Activated naive CD8-positive, alpha-beta T cell treated with anti-CD3 and anti-CD28 coated beads, Interleukin-2, amount 50 U/mL, for 24 hours (primary cell): ENCODE measurements at regions not wholly inside any gene's neighbourhood (a gene's known extent, or its start where the extent isn't known, plus 50 kb on each side); places are given as distances from the start of the nearest gene placed in this dataset.

ENCODE experiments used
- ATAC-seq: fragments of 150-1000 bp; cut with Tn5 transposase; one replicate; pipeline ENCODE4 v1.10.0; 2021
- DNase-seq: peaks from one replicate; pipeline ENCODE4 v3.0.0; 2021
- H3K27ac Mint-ChIP-seq: one replicate; pipeline ENCODE4 v1.8.0; 2021; ENCODE audit warnings: mild to moderate bottlenecking, mixed read lengths
- H3K27me3 Mint-ChIP-seq: one replicate; pipeline ENCODE4 v1.8.0; 2021; ENCODE audit warnings: mixed read lengths
- H3K36me3 Mint-ChIP-seq: one replicate; pipeline ENCODE4 v1.8.0; 2021; ENCODE audit warnings: low read depth, mixed read lengths
- H3K4me1 Mint-ChIP-seq: one replicate; pipeline ENCODE4 v1.8.0; 2021; ENCODE audit warnings: mixed read lengths
- H3K4me3 Mint-ChIP-seq: one replicate; pipeline ENCODE4 v1.8.0; 2021; ENCODE audit warnings: mild to moderate bottlenecking, moderate library complexity, mixed read lengths
- H3K9me3 Mint-ChIP-seq: one replicate; pipeline ENCODE4 v1.8.0; 2021; ENCODE audit warnings: mixed read lengths

- no peak for DNase-seq
- Mint-ChIP-seq H3K27ac (no peak overlapping the region), H3K27me3 (no peaks in the 10 kb centered on the region), H3K9me3 (no peaks in the 10 kb centered on the region), H3K4me1 (no peaks in the 10 kb centered on the region), H3K36me3 (no peaks in the 10 kb centered on the region), H3K4me3 (no peak overlapping the region)
- ATAC-seq = no peak
These were observed 188.9 kb downstream of the TLE3 start for GRCh38 chr15:69908590-69909420.

- H3K4me1 Mint-ChIP-seq = no peaks in the 10 kb centered on the region
- H3K36me3 Mint-ChIP-seq = no peaks in the 10 kb centered on the region
- H3K9me3 Mint-ChIP-seq = no peaks in the 10 kb centered on the region
These were observed 187.8 kb downstream of the TLE3 start for GRCh38 chr15:69909719-69910444.

GRCh38 chr15:69910514-69910913, 187.2 kb downstream of the TLE3 start:
- H3K27ac Mint-ChIP-seq = no peak overlapping the region
- no peak for DNase-seq
- H3K27me3 Mint-ChIP-seq = peaks cover 2% of the 10 kb centered on the region
- no peaks in the 10 kb centered on the region for H3K4me1 Mint-ChIP-seq
- ATAC-seq = no peak
- no peaks in the 10 kb centered on the region for H3K36me3 Mint-ChIP-seq
- no peaks in the 10 kb centered on the region for H3K9me3 Mint-ChIP-seq
- no peak overlapping the region for H3K4me3 Mint-ChIP-seq

More at GRCh38 chr15:69909719-69910444, 187.8 kb downstream of the TLE3 start:
- DNase-seq (no peak), ATAC-seq (no peak)
- no peak overlapping the region for H3K27ac Mint-ChIP-seq
- no peak overlapping the region for H3K4me3 Mint-ChIP-seq
- no peaks in the 10 kb centered on the region for H3K27me3 Mint-ChIP-seq

GRCh38 chr15:69912116-69912515, 185.6 kb downstream of the TLE3 start:
- no peaks in the 10 kb centered on the region for H3K36me3 Mint-ChIP-seq
- H3K4me1 Mint-ChIP-seq = no peaks in the 10 kb centered on the region
- no peak for DNase-seq
- H3K27ac Mint-ChIP-seq = no peak overlapping the region
- no peak overlapping the region for H3K4me3 Mint-ChIP-seq
- H3K9me3 Mint-ChIP-seq = no peaks in the 10 kb centered on the region
- ATAC-seq = no peak
- H3K27me3 Mint-ChIP-seq = peaks cover 4% of the 10 kb centered on the region

- Mint-ChIP-seq H3K27ac (no peak overlapping the region), H3K9me3 (no peaks in the 10 kb centered on the region), H3K27me3 (peaks cover 4% of the 10 kb centered on the region), H3K4me3 (no peak overlapping the region), H3K36me3 (no peaks in the 10 kb centered on the region), H3K4me1 (no peaks in the 10 kb centered on the region)
- DNase-seq (no peak), ATAC-seq (no peak)
These were observed 183.7 kb downstream of the TLE3 start for GRCh38 chr15:69914040-69914439.

GRCh38 chr15:69914960-69915359, 182.8 kb downstream of the TLE3 start:
- peaks cover 4% of the 10 kb centered on the region for H3K27me3 Mint-ChIP-seq
- no peaks in the 10 kb centered on the region for H3K36me3 Mint-ChIP-seq
- ATAC-seq (no peak), DNase-seq (no peak)
- H3K9me3 Mint-ChIP-seq = no peaks in the 10 kb centered on the region
- no peaks in the 10 kb centered on the region for H3K4me1 Mint-ChIP-seq
- H3K27ac Mint-ChIP-seq = no peak overlapping the region
- no peak overlapping the region for H3K4me3 Mint-ChIP-seq

GRCh38 chr15:69916169-69916785, 181.4 kb downstream of the TLE3 start:
- no peaks in the 10 kb centered on the region for H3K36me3 Mint-ChIP-seq
- no peak overlapping the region for H3K27ac Mint-ChIP-seq
- no peaks in the 10 kb centered on the region for H3K9me3 Mint-ChIP-seq
- no peak overlapping the region for H3K4me3 Mint-ChIP-seq
- no peaks in the 10 kb centered on the region for H3K4me1 Mint-ChIP-seq
- DNase-seq = no peak
- no peak for ATAC-seq
- peaks cover 4% of the 10 kb centered on the region for H3K27me3 Mint-ChIP-seq

- Mint-ChIP-seq H3K4me1 (no peaks in the 10 kb centered on the region), H3K4me3 (no peak overlapping the region), H3K36me3 (no peaks in the 10 kb centered on the region)
These were observed 180.7 kb downstream of the TLE3 start for GRCh38 chr15:69917056-69917455.

GRCh38 chr15:69919816-69920215, 177.9 kb downstream of the TLE3 start:
- peaks cover 6% of the 10 kb centered on the region for H3K36me3 Mint-ChIP-seq
- DNase-seq (no peak), ATAC-seq (no peak)
- no peak overlapping the region for H3K4me3 Mint-ChIP-seq
- peaks cover 10% of the 10 kb centered on the region for H3K27me3 Mint-ChIP-seq
- H3K4me1 Mint-ChIP-seq = no peaks in the 10 kb centered on the region
- H3K9me3 Mint-ChIP-seq = peaks cover 16% of the 10 kb centered on the region
- no peak overlapping the region for H3K27ac Mint-ChIP-seq

More at GRCh38 chr15:69917056-69917455, 180.7 kb downstream of the TLE3 start:
- peaks cover 7% of the 10 kb centered on the region for H3K27me3 Mint-ChIP-seq
- H3K9me3 Mint-ChIP-seq = no peaks in the 10 kb centered on the region
- ATAC-seq (no peak), DNase-seq (no peak)
- no peak overlapping the region for H3K27ac Mint-ChIP-seq

- no peak overlapping the region for H3K4me3 Mint-ChIP-seq
- peaks cover 19% of the 10 kb centered on the region for H3K9me3 Mint-ChIP-seq
- H3K27me3 Mint-ChIP-seq = peaks cover 9% of the 10 kb centered on the region
- ATAC-seq (no peak), DNase-seq (no peak)
- H3K36me3 Mint-ChIP-seq = peaks cover 6% of the 10 kb centered on the region
- H3K27ac Mint-ChIP-seq = no peak overlapping the region
- H3K4me1 Mint-ChIP-seq = no peaks in the 10 kb centered on the region
These were observed 177.5 kb downstream of the TLE3 start for GRCh38 chr15:69920221-69920620.

- peaks cover 25% of the 10 kb centered on the region for H3K9me3 Mint-ChIP-seq
- peaks cover 6% of the 10 kb centered on the region for H3K36me3 Mint-ChIP-seq
- no peaks in the 10 kb centered on the region for H3K4me1 Mint-ChIP-seq
- no peak for ATAC-seq
- H3K27me3 Mint-ChIP-seq = peaks cover 6% of the 10 kb centered on the region
- H3K4me3 Mint-ChIP-seq = no peak overlapping the region
- DNase-seq = no peak
- H3K27ac Mint-ChIP-seq = no peak overlapping the region
These were observed 175.8 kb downstream of the TLE3 start for GRCh38 chr15:69921626-69922619.

GRCh38 chr15:69924531-69924930, 173.2 kb downstream of the TLE3 start:
- Mint-ChIP-seq H3K4me3 (no peak overlapping the region), H3K27me3 (peaks cover 8% of the 10 kb centered on the region), H3K36me3 (peaks cover 8% of the 10 kb centered on the region), H3K9me3 (peaks cover 29% of the 10 kb centered on the region), H3K27ac (no peak overlapping the region), H3K4me1 (no peaks in the 10 kb centered on the region)
- no peak for ATAC-seq
- DNase-seq = no peak

GRCh38 chr15:69926006-69926405, 171.7 kb downstream of the TLE3 start:
- Mint-ChIP-seq H3K4me3 (no peak overlapping the region), H3K9me3 (peaks cover 33% of the 10 kb centered on the region), H3K27ac (no peak overlapping the region), H3K4me1 (no peaks in the 10 kb centered on the region), H3K36me3 (peaks cover 8% of the 10 kb centered on the region), H3K27me3 (peaks cover 8% of the 10 kb centered on the region)
- no peak for DNase-seq
- no peak for ATAC-seq

GRCh38 chr15:69926721-69927120, 171.0 kb downstream of the TLE3 start:
- H3K4me3 Mint-ChIP-seq = no peak overlapping the region
- H3K27me3 Mint-ChIP-seq = peaks cover 6% of the 10 kb centered on the region
- peaks cover 8% of the 10 kb centered on the region for H3K36me3 Mint-ChIP-seq
- peaks cover 33% of the 10 kb centered on the region for H3K9me3 Mint-ChIP-seq
- DNase-seq (no peak), ATAC-seq (no peak)
- no peak overlapping the region for H3K27ac Mint-ChIP-seq
- H3K4me1 Mint-ChIP-seq = no peaks in the 10 kb centered on the region
